ENCODE measurements at regions not wholly inside any gene's neighbourhood (a gene's known extent, or its start where the extent isn't known, plus 50 kb on each side); places are given as distances from the start of the nearest gene placed in this dataset.
"Not testable (repeated sequence)": the region's sequence is repeated elsewhere in the genome, so short reads cannot be mapped to it uniquely, and the experiment has no call there.

GRCh38 chr7:91358303-91358702 is 94.1 kb downstream of the FZD1 start:
- H3K27ac ChIP-seq: no peak overlapping the region
- intact Hi-C loops (cut with DNase I): no loop called here
- 45 to 70% methylated on average over 2 of the region's 2 CpGs for WGBS, 2 donors

GRCh38 chr7:91365097-91365496 is 100.9 kb downstream of the FZD1 start:
- intact Hi-C loops (cut with DNase I): not testable (repeated sequence)

More at GRCh38 chr7:91358303-91358702, 94.1 kb downstream of the FZD1 start:
- Histone ChIP-seq H3K4me3 (no peak overlapping the region), H3K36me3 (no peaks in the 10 kb centered on the region), H3K27me3 (no peaks in the 10 kb centered on the region), H3K9me3 (no peaks in the 10 kb centered on the region), H3K4me1 (no peaks in the 10 kb centered on the region)
- DNase-seq: no peak
- TF ChIP-seq EP300 (IDR thresholded peaks at IDR 0.05): no peak
- TF ChIP-seq CTCF (IDR thresholded peaks at IDR 0.05): no peak
- no peak for TF ChIP-seq POLR2AphosphoS5 (IDR thresholded peaks at IDR 0.05)
- no peak for TF ChIP-seq POLR2A (IDR thresholded peaks at IDR 0.05)

GRCh38 chr7:91366091-91366490 is 101.9 kb downstream of the FZD1 start:
- no peak overlapping the region for H3K4me3 ChIP-seq
- H3K9me3 ChIP-seq: no peaks in the 10 kb centered on the region
- no peaks in the 10 kb centered on the region for H3K36me3 ChIP-seq
- TF ChIP-seq POLR2A (IDR thresholded peaks at IDR 0.05) (no peak), EP300 (IDR thresholded peaks at IDR 0.05) (no peak), POLR2AphosphoS5 (IDR thresholded peaks at IDR 0.05) (no peak)
- no peaks in the 10 kb centered on the region for H3K4me1 ChIP-seq
- no peak overlapping the region for H3K27ac ChIP-seq
- intact Hi-C loops (cut with DNase I): no loop called here
- no peak for DNase-seq
- no peaks in the 10 kb centered on the region for H3K27me3 ChIP-seq

More at GRCh38 chr7:91365097-91365496, 100.9 kb downstream of the FZD1 start:
- not testable (repeated sequence) for H3K9me3 ChIP-seq, H3K36me3 ChIP-seq, H3K27me3 ChIP-seq, H3K4me1 ChIP-seq, H3K27ac ChIP-seq, H3K4me3 ChIP-seq, DNase-seq
- WGBS, 2 donors: 53 to 74% methylated on average over 5 of the region's 5 CpGs

GRCh38 chr7:91367812-91368578 is 103.8 kb downstream of the FZD1 start:
- no peak for DNase-seq
- Histone ChIP-seq H3K9me3 (no peaks in the 10 kb centered on the region), H3K4me1 (no peaks in the 10 kb centered on the region), H3K27me3 (no peaks in the 10 kb centered on the region), H3K36me3 (no peaks in the 10 kb centered on the region), H3K27ac (no peak overlapping the region), H3K4me3 (no peak overlapping the region)
- intact Hi-C loops (cut with DNase I): no loop called here
- TF ChIP-seq POLR2AphosphoS5 (IDR thresholded peaks at IDR 0.05) (no peak), CTCF (IDR thresholded peaks at IDR 0.05) (no peak), EP300 (IDR thresholded peaks at IDR 0.05) (no peak), POLR2A (IDR thresholded peaks at IDR 0.05) (no peak)
- 64 to 79% methylated on average over 6 of the region's 6 CpGs for WGBS, 2 donors

GRCh38 chr7:91372323-91372722 is 108.1 kb downstream of the FZD1 start:
- H3K4me1 ChIP-seq: no peaks in the 10 kb centered on the region
- no peak overlapping the region for H3K27ac ChIP-seq
- TF ChIP-seq EP300 (IDR thresholded peaks at IDR 0.05) (no peak), CTCF (IDR thresholded peaks at IDR 0.05) (no peak)
- WGBS, 2 donors: 64 to 85% methylated on average over 3 of the region's 3 CpGs
- H3K36me3 ChIP-seq: no peaks in the 10 kb centered on the region
- H3K4me3 ChIP-seq: no peak overlapping the region
- H3K9me3 ChIP-seq: no peaks in the 10 kb centered on the region
- H3K27me3 ChIP-seq: no peaks in the 10 kb centered on the region
- DNase-seq: no peak
- intact Hi-C loops (cut with DNase I): no loop called here
